SK-N-MC (cell line): ENCODE measurements at regions not wholly inside any gene's neighbourhood (a gene's known extent, or its start where the extent isn't known, plus 50 kb on each side); places are given as distances from the start of the nearest gene placed in this dataset.

ENCODE experiments used
- EZH2 ChIP-seq: fragments of 200-600 bp; sonication (generic); IDR thresholded peaks from one replicate; pipeline ENCODE4 v1.6.1; 2017; ENCODE audit warnings: antibody characterized with exemption
- POLR2AphosphoS5 ChIP-seq: IDR thresholded peaks from 2 replicates; pipeline ENCODE4 v1.6.1; 2012; ENCODE audit warnings: mild to moderate bottlenecking, low read depth, low read length, borderline replicate concordance

DNA sequence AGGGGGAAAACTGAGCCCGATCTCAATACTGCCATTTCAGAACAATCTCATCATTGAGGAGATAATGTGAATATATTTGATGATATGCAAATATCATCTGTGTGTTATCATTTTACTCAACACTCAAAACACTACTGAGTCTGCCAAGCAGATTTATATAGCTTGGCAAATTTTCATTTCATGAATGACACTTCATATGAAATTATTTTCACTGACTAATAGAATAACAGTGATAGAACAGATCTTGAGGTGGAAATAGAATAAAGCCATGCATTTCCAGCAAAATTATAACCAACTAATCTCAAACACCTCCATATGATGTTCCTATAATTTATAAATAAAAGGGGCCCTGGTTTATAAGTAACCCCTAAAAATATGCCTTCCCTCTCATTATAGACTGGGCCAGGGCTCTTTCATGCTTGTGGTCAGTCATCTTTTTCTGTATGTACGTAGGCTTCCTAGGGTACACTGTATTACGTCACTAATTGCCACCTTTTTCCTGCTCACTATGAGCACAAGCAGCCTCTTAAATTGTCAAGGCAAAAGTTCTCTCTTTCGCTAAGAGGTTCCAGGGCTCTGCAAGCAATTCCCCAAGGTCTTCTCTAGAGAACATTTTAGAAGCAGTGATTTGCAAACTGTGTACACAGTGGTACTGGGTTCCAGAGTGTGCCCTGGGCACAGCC lies 197.1 kb upstream of the FOXN3 start:
- TF ChIP-seq EZH2 (no peak), POLR2AphosphoS5 (no peak)
